GM10248 (cell line): ENCODE measurements at regions not wholly inside any gene's neighbourhood (a gene's known extent, or its start where the extent isn't known, plus 50 kb on each side); places are given as distances from the start of the nearest gene placed in this dataset.

ENCODE experiments used
- CTCF ChIA-PET: fragments of 300-600 bp; sonication (Branson Sonifier 250); formaldehyde crosslinking; extraction: SDS; loops from one replicate; lab custom pipeline; 2021; ENCODE audit warnings: antibody characterized with exemption; lab: Yijun Ruan, JAX
- POLR2A ChIA-PET: fragments of 350-650 bp; sonication (Branson Sonifier 250); formaldehyde crosslinking; extraction: SDS; loops from one replicate; lab custom pipeline; 2020; ENCODE audit warnings: antibody characterized with exemption; lab: Yijun Ruan, JAX
- DNase-seq: peaks from one replicate; pipeline ENCODE4 v3.0.0; 2012; ENCODE audit errors: extremely low spot score
- TF ChIP-seq, protein P1 (sequence below): IDR thresholded peaks from 2 replicates; pipeline ENCODE4 v1.5.1; 2012; ENCODE audit warnings: mild to moderate bottlenecking, low read depth; ENCODE audit errors: extremely low read depth, missing control alignments, control extremely low read depth

DNA sequence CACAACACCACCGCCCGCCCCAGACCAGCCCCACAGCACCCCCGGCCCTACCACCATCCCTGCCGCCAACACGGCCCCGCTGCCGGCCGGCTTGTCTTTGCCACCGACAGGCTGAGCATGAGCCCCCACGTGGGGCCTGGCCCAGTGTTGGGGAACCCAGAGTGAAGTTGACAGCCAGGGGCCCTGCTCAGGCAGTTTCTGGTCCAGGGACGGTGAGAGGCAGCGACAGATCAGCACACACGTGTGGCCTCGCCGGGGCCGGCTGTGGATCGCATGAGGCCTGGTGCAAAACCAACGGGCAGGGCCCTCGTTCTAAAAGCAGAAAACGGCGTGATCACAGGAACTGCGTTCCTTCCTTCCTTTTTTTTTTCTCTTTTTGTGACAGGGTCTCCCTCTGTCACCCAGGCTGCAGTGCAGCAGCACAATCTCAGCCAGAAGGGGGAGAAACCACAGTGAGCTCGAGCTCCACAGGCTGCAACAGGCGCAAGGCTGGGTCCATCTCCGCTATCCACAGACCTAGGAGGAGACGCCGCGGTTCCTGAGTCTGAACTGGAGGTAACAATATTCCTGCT is 50.5 kb upstream of the FBRSL1 start:
- ChIA-PET POLR2A (no interaction called here), CTCF (interaction anchor here (0.8 kb wide), 1 partner anchor 84 kb away, joined by 3 read pairs; no protein-coding TSS in a partner anchor)
- no peak for DNase-seq
- TF ChIP-seq, protein P1, sequence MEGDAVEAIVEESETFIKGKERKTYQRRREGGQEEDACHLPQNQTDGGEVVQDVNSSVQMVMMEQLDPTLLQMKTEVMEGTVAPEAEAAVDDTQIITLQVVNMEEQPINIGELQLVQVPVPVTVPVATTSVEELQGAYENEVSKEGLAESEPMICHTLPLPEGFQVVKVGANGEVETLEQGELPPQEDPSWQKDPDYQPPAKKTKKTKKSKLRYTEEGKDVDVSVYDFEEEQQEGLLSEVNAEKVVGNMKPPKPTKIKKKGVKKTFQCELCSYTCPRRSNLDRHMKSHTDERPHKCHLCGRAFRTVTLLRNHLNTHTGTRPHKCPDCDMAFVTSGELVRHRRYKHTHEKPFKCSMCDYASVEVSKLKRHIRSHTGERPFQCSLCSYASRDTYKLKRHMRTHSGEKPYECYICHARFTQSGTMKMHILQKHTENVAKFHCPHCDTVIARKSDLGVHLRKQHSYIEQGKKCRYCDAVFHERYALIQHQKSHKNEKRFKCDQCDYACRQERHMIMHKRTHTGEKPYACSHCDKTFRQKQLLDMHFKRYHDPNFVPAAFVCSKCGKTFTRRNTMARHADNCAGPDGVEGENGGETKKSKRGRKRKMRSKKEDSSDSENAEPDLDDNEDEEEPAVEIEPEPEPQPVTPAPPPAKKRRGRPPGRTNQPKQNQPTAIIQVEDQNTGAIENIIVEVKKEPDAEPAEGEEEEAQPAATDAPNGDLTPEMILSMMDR = no peak

DNA sequence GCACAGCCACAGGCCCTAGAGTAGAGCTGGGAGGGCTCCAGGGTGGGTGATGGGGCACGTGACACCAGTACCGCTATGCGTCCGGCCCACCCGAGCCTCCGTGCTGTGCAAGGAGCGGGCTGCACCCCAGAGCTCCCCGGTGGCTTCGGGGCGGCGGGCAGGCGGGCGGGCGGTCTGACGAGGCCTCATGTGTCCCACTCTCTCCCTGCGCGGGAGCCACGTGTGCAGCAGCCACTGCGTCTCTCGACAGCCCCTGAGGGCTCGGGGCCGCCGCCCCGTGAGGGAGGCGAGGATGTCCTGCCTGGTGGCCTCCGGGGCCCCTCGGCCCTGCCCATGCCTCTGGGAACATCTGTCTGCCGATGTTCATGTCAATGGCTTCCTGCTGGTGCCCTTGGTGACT is 51.2 kb upstream of the FBRSL1 start:
- CTCF ChIA-PET = interaction anchor here (0.8 kb wide), 1 partner anchor 122 kb away, joined by 3 read pairs; no protein-coding TSS in a partner anchor
- DNase-seq = no peak
- POLR2A ChIA-PET = interaction anchor here (0.5 kb wide), 1 partner anchor 326 kb away, joined by 3 read pairs; no protein-coding TSS in a partner anchor
- TF ChIP-seq, protein P1 = no peak

DNA sequence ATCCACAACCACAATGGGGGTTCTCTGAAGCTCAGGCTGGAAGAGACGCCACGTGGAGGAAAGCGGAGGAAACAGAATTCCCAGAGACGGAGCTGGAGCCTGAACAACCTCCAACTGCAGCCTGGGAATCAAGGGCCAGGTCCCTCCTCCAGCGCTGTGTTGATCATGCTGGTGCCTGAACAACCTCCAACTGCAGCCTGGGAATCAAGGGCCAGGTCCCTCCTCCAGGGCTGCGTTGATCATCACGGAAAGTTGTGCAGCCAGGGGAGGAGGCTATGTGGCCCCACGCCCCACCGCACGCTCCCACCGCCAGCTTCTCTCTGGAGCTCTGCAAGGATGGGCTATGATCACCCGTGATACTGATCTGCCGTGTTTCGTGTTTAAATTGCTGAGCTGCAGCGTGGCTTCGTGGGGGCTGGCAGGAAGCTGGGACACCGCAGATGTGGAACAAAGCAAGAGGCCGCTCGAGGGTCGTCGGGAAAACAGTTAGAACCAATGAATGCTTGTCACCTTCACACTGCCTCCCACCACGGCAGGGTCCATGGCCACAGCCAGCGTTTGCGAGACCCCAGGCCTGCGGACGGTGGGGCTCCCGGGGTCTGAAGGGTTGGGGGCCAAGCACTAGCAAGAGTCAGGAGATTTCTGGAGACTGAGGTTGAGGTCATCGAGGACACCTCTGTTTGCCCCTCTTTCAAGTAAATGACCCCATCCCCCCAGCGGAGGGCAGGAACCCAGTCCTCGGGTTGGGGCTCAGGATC is 51.8 kb upstream of the FBRSL1 start:
- TF ChIP-seq, protein P1 = no peak
- ChIA-PET CTCF (interaction anchor here (0.8 kb wide), 1 partner anchor 123 kb away, joined by 3 read pairs; no protein-coding TSS in a partner anchor), POLR2A (interaction anchor here (0.5 kb wide), 1 partner anchor 327 kb away, joined by 3 read pairs; no protein-coding TSS in a partner anchor)
- DNase-seq = no peak

DNA sequence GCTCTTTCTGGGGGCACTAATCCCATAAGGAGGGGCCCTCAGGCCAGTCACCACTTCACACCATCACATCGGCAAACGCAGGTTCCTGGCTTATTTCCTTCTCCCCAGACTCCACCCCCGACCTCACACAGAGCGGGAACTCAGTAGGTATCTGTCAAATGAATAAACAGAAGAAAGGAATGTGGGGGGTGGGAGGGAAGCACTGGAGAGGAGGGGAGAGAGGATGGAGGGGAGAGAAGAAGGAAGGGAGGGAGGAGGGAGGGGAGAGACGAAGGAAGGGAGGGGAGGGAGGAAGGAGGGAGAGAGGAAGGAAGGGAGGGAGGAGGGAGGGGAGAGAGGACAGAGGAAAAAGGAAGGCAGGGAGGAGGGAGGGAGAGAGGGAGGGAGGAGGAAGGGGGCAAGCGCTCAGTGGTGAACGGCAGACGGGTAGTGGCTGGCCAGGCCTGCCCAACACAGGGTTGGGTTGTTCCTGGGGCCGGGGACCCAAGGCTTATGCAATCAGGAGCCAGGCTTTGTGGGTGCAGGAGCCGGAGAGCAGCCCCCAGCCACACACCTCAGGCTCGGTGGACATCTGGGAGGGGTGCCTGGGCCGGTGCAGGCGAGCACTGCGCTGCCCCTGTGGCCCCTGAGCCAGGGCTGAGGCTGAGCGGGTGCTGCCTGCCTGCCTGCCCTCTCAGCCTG is 52.6 kb upstream of the FBRSL1 start:
- no peak for DNase-seq
- TF ChIP-seq, protein P1 = no peak
- ChIA-PET POLR2A (no interaction called here), CTCF (no interaction called here)

DNA sequence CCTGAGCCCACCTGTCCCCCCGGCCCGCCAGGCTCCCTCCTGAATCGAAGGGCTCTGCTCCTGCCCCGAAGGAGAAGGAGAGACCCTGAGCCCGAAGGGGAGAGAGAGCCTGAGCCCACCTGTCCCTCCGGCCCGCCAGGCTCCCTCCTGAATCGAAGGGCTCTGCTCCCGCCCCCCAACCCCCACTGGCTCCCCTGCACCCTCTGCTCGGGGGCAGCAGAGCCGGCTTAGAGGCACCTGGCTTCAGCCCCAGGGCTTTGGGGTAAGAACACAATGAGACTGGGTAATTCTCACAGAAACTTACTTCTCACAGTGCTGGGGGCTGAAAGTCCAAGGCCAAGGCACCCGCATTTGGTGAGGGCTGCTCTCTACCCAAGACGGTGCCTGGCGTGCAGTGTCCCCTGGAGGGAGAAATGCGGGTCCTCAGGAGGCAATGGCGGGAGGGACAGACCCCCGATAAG is 53.1 kb upstream of the FBRSL1 start:
- DNase-seq = no peak
- CTCF ChIA-PET = no interaction called here
- POLR2A ChIA-PET = no interaction called here
- TF ChIP-seq, protein P1 = no peak

DNA sequence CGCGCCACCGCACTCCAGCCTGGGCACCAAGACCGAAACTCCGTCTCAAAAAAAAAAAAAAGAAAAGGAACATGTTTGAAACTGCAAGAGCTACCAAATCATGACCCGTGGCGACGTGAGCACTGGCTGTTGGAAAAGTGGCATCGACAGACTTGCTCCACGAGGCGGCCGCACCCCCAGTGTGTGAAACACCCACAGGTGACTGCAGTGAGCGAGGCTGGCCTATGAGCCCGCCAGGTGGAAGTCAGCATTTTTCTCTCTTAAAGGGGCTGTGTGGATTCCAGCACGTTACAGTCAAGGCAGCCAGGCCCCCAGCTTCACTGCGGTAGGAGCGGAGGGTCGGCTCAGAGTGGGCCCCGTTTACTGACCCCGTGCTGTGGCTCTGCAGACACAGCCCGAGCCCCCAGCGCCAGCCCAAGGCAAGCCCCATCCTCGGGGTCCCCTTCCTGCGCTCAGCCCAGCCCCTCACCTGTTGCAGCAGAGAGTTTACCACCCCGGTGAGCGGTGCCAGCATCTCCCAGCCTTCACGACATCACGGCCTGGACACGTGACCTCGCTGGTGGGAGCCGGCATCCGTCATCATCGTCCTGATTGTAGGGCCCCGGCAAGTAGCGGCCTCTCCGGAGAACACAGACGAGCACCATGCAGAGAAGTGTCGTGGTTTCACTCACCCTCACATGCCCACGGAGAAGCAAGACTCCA is 54.3 kb upstream of the FBRSL1 start:
- no peak for DNase-seq
- ChIA-PET POLR2A (no interaction called here), CTCF (no interaction called here)
- TF ChIP-seq, protein P1 = no peak
